PC-3 (cell line): ENCODE measurements at regions not wholly inside any gene's neighbourhood (a gene's known extent, or its start where the extent isn't known, plus 50 kb on each side); places are given as distances from the start of the nearest gene placed in this dataset.

ENCODE experiments used
- ATAC-seq: fragments of 200-7000 bp; cut with Tn5 transposase; 2 replicates; pipeline ENCODE4 v1.9.1; 2020; ENCODE audit warnings: mild to moderate bottlenecking, moderate library complexity
- BruUV-seq: library from RNA; stranded (reverse); fragments of 400-500 nt; replicated peaks from 2 replicates; lab custom pipeline; 2021; lab: Mats Ljungman, UMichigan
- CTCF ChIA-PET: fragments of 300-600 bp; sonication (Branson Sonifier 250); formaldehyde crosslinking; loops from one replicate; lab custom pipeline; 2022; ENCODE audit warnings: antibody characterized with exemption; lab: Charles Lee
- POLR2A ChIA-PET: fragments of 300-600 bp; sonication (Branson Sonifier 250); formaldehyde crosslinking; loops from one replicate; lab custom pipeline; 2022; ENCODE audit warnings: antibody characterized with exemption; ENCODE audit not compliant: unreplicated experiment; lab: Charles Lee
- DNase-seq: peaks from one replicate; pipeline ENCODE4 v3.0.0-alpha.2; 2015
- H2AFZ ChIP-seq: fragments of 300-600 bp; sonication (generic); 2 replicates; pipeline ENCODE4 v1.6.0; 2016; ENCODE audit warnings: antibody characterized with exemption, low read length
- H3F3A ChIP-seq: fragments of 300-600 bp; sonication (generic); one replicate; pipeline ENCODE4 v1.6.0; 2017; ENCODE audit warnings: antibody characterized with exemption, low read length, control low read depth, mild to moderate bottlenecking; ENCODE audit not compliant: unreplicated experiment
- H3K27ac ChIP-seq: fragments of 300-600 bp; sonication (generic); 2 replicates; pipeline ENCODE4 v1.5.1; 2016; ENCODE audit warnings: mild to moderate bottlenecking, low read length
- H3K27me3 ChIP-seq: fragments of 300-600 bp; sonication (generic); 2 replicates; pipeline ENCODE4 v1.6.1; 2016; ENCODE audit warnings: low read length, mixed read lengths
- H3K36me3 ChIP-seq: fragments of 300-600 bp; sonication (generic); 2 replicates; pipeline ENCODE4 v1.6.1; 2016; ENCODE audit warnings: low read depth, mixed run types, low read length, mixed read lengths
- H3K4me1 ChIP-seq: fragments of 300-600 bp; sonication (generic); 2 replicates; pipeline ENCODE4 v1.5.1; 2016; ENCODE audit warnings: low read length; ENCODE audit not compliant: insufficient read depth
- H3K4me2 ChIP-seq: fragments of 300-600 bp; sonication (generic); 2 replicates; pipeline ENCODE4 v1.6.0; 2016; ENCODE audit warnings: low read length
- H3K4me3 ChIP-seq: fragments of 300-600 bp; sonication (generic); 2 replicates; pipeline ENCODE4 v1.5.1; 2016; ENCODE audit warnings: mild to moderate bottlenecking, low read length, mixed read lengths
- H3K79me2 ChIP-seq: fragments of 300-600 bp; sonication (generic); 2 replicates; pipeline ENCODE4 v1.6.1; 2017; ENCODE audit warnings: low read length, mixed read lengths
- H3K9ac ChIP-seq: fragments of 300-600 bp; sonication (generic); 2 replicates; pipeline ENCODE4 v1.6.0; 2016; ENCODE audit warnings: mild to moderate bottlenecking, low read length
- H3K9me2 ChIP-seq: fragments of 300-600 bp; sonication (generic); replicated peaks from 2 replicates; pipeline ENCODE4 v1.6.1; 2016; ENCODE audit warnings: mixed run types, low read length, mixed read lengths
- H3K9me3 ChIP-seq: fragments of 300-600 bp; sonication (generic); 2 replicates; pipeline ENCODE4 v1.6.1; 2016; ENCODE audit warnings: low read length, mixed read lengths
- H4K20me1 ChIP-seq: fragments of 300-600 bp; sonication (generic); 2 replicates; pipeline ENCODE4 v1.6.1; 2016; ENCODE audit warnings: low read length, mixed read lengths
- EZH2 ChIP-seq: fragments of 300-600 bp; sonication (generic); IDR thresholded peaks from one replicate; pipeline ENCODE4 v1.6.1; 2017; ENCODE audit warnings: antibody characterized with exemption, mild to moderate bottlenecking, low read length; ENCODE audit not compliant: unreplicated experiment
- EZH2phosphoT487 ChIP-seq: fragments of 300-600 bp; sonication (generic); IDR thresholded peaks from 2 replicates; pipeline ENCODE4 v1.6.1; 2018; ENCODE audit warnings: mild to moderate bottlenecking, antibody characterized with exemption, low read length, borderline replicate concordance
- intact Hi-C: fragments of 100-400 bp; cut with micrococcal nuclease; formaldehyde crosslinking; loops from 2 replicates; pipeline ENCODE4 v1.9.0; 2023
- TF ChIP-seq, protein P1 (sequence below): fragments of 300-600 bp; sonication (generic); conservative IDR thresholded peaks from 2 replicates; pipeline ENCODE4 v1.5.1; 2017; ENCODE audit warnings: antibody characterized with exemption, low read depth, mild to moderate bottlenecking, low read length

DNA sequence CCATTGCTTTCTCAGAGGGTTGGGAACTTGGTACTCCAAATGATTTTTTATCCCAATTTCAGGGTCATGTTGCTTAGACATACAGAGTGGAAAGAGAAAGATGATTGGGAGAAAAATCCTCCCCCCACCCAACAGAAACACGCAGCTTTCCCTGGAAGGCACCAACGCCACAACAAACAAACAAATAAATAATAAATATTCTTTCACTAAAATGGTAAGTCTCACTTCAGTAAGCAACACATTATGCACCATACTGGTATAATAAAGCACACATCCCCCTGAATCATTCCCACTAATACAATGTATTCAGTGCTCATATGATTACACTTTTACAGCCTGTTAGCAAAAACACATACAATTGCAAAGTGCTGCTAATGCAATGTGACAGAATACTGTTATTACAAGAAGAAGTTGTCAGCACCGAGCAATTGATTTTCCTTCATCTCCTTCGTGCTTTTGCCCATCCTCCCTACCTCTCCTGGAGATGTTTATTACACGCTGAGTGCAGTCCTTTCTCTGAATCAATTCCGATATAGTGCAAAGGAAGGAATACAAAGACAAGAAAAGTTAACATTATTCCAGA, 359.9 kb downstream of the TXNL1 start:
- intact Hi-C loops, result no loop called here
- DNase-seq, result no peak
- Histone ChIP-seq H3K9me2 (no peaks in the 10 kb centered on the region), H3K36me3 (no peaks in the 10 kb centered on the region), H3F3A (no peaks in the 10 kb centered on the region), H4K20me1 (no peaks in the 10 kb centered on the region), H3K9ac (no peak overlapping the region), H3K4me2 (no peak overlapping the region), H3K9me3 (no peaks in the 10 kb centered on the region), H2AFZ (no peak overlapping the region), H3K79me2 (no peaks in the 10 kb centered on the region), H3K4me1 (peaks cover 8% of the 10 kb centered on the region), H3K27ac (no peak overlapping the region), H3K27me3 (no peaks in the 10 kb centered on the region), H3K4me3 (no peak overlapping the region)
- TF ChIP-seq EZH2, result no peak
- TF ChIP-seq, protein P1, sequence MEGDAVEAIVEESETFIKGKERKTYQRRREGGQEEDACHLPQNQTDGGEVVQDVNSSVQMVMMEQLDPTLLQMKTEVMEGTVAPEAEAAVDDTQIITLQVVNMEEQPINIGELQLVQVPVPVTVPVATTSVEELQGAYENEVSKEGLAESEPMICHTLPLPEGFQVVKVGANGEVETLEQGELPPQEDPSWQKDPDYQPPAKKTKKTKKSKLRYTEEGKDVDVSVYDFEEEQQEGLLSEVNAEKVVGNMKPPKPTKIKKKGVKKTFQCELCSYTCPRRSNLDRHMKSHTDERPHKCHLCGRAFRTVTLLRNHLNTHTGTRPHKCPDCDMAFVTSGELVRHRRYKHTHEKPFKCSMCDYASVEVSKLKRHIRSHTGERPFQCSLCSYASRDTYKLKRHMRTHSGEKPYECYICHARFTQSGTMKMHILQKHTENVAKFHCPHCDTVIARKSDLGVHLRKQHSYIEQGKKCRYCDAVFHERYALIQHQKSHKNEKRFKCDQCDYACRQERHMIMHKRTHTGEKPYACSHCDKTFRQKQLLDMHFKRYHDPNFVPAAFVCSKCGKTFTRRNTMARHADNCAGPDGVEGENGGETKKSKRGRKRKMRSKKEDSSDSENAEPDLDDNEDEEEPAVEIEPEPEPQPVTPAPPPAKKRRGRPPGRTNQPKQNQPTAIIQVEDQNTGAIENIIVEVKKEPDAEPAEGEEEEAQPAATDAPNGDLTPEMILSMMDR, result no peak
- TF ChIP-seq EZH2phosphoT487, result no peak
- POLR2A ChIA-PET, result no interaction called here
- no peak for ATAC-seq
- BruUV-seq, result no TSS peak
- CTCF ChIA-PET, result no interaction called here

DNA sequence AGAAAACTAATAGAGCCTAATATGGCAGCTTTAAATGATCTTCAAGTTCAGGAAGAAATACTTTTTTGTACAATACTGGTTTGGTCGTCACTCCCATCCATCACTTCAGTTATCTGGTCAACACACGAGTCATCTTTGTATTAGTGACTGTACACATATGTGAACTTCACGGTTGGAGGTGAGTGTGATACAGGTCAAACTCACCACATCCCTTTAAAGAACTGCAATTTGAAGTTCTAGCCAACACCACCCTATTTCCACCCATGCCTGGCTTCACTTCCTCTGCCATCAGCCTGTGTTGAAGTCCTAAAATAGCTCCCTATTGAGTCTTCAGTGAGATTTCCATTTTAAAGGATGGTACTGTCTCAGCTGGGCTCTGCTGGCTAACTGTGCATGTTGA, 361.9 kb downstream of the TXNL1 start:
- Histone ChIP-seq H3K9ac (no peak overlapping the region), H4K20me1 (no peaks in the 10 kb centered on the region), H3K9me3 (no peaks in the 10 kb centered on the region), H3K4me2 (no peak overlapping the region), H2AFZ (no peak overlapping the region), H3K79me2 (no peaks in the 10 kb centered on the region), H3K4me1 (peaks cover 8% of the 10 kb centered on the region), H3K27me3 (no peaks in the 10 kb centered on the region), H3K27ac (no peak overlapping the region), H3F3A (no peaks in the 10 kb centered on the region), H3K9me2 (no peaks in the 10 kb centered on the region), H3K4me3 (no peak overlapping the region), H3K36me3 (no peaks in the 10 kb centered on the region)
- intact Hi-C loops, result no loop called here
- ChIA-PET CTCF (interaction anchor here (0.6 kb wide), 1 partner anchor 370 kb away, joined by 7 read pairs; no protein-coding TSS in a partner anchor), POLR2A (no interaction called here)
- ATAC-seq (peak; percentile 80), DNase-seq (peak; percentile 49)
- TF ChIP-seq EZH2phosphoT487, result no peak
- no peak for TF ChIP-seq EZH2
- TF ChIP-seq, protein P1, result no peak
- BruUV-seq, result no TSS peak

DNA sequence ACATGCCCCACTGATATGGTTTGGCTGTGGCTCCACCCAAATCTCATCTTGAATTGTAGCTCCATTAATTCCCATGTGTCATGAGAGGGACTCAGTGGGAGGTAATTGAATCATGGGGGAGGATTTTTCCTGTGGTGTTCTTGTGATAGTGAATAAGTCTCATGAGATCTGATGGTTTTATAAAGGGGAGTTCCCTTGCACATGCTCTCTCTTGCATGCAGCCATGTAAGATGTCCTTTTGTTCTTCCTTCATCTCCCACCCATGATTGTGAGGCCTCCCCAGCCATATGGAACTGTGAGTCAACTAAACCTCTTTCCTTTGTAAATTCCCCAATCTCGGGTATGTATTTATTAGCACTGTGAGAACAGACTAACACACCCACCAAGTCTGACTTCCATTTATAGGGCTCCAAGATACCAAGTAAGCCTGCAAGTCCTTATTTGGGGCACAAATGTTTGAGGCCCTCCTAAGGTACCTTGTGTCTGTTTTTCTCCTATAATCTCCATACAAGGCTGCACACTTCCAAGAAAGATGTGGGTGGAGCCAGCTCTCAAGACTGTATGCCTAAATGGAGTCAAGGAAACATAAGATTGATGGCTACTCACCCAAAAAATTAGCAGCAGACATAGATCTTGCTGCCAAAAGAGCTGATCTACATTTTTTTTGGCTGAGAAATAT, 364.7 kb downstream of the TXNL1 start:
- H3K9ac ChIP-seq, result no peak overlapping the region
- no peaks in the 10 kb centered on the region for H3K9me2 ChIP-seq
- peaks cover 8% of the 10 kb centered on the region for H3K4me1 ChIP-seq
- ChIA-PET POLR2A (no interaction called here), CTCF (no interaction called here)
- BruUV-seq, result no TSS peak
- no peaks in the 10 kb centered on the region for H3K36me3 ChIP-seq
- no peaks in the 10 kb centered on the region for H3K79me2 ChIP-seq
- DNase-seq, result peak; percentile 2
- H3K27ac ChIP-seq, result no peak overlapping the region
- H3K27me3 ChIP-seq, result no peaks in the 10 kb centered on the region
- H2AFZ ChIP-seq, result no peak overlapping the region
- no peak for ATAC-seq
- H3F3A ChIP-seq, result no peaks in the 10 kb centered on the region
- TF ChIP-seq, protein P1, result no peak
- TF ChIP-seq EZH2phosphoT487 (no peak), EZH2 (no peak)
- intact Hi-C loops, result no loop called here
- H3K4me3 ChIP-seq, result no peak overlapping the region
- no peak overlapping the region for H3K4me2 ChIP-seq
- H3K9me3 ChIP-seq, result no peaks in the 10 kb centered on the region
- no peaks in the 10 kb centered on the region for H4K20me1 ChIP-seq
